NCI-H1105 (cell line): ENCODE measurements at regions not wholly inside any gene's neighbourhood (a gene's known extent, or its start where the extent isn't known, plus 50 kb on each side); places are given as distances from the start of the nearest gene placed in this dataset.
"Not testable (repeated sequence)": the region's sequence is repeated elsewhere in the genome, so short reads cannot be mapped to it uniquely, and the experiment has no call there.

Experiments used
- DNase-seq: peaks from one replicate; lab custom pipeline; 2025; lab: John Stamatoyannopoulos, UW

- no peak for DNase-seq
Observed at GRCh38 chr2:194802589-194802988, 854.4 kb upstream of the SLC39A10 start.

- not testable (repeated sequence) for DNase-seq
Observed at GRCh38 chr2:194787071-194787470, 870.0 kb upstream of the SLC39A10 start.

- not testable (repeated sequence) for DNase-seq
Observed at GRCh38 chr2:194771394-194771793, 885.6 kb upstream of the SLC39A10 start.

GRCh38 chr2:194769030-194769429 is 888.0 kb upstream of the SLC39A10 start:
- DNase-seq, result no peak

- peak; percentile 71 for DNase-seq
Observed at GRCh38 chr2:194765723-194766122, 891.3 kb upstream of the SLC39A10 start.

GRCh38 chr2:194750926-194751325 is 906.1 kb upstream of the SLC39A10 start:
- DNase-seq, result no peak

GRCh38 chr2:194745557-194746146 is 911.4 kb upstream of the SLC39A10 start:
- no peak for DNase-seq

GRCh38 chr2:194742706-194743105 is 914.3 kb upstream of the SLC39A10 start:
- DNase-seq, result no peak

GRCh38 chr2:194739217-194739616 is 917.8 kb upstream of the SLC39A10 start:
- no peak for DNase-seq

GRCh38 chr2:194735837-194736542 is 921.0 kb upstream of the SLC39A10 start:
- no peak for DNase-seq

GRCh38 chr2:194730266-194730665 is 926.8 kb upstream of the SLC39A10 start:
- DNase-seq, result no peak

GRCh38 chr2:194725169-194725568 is 931.9 kb upstream of the SLC39A10 start:
- no peak for DNase-seq

- no peak for DNase-seq
Observed at GRCh38 chr2:194723446-194723845, 933.6 kb upstream of the SLC39A10 start.

- no peak for DNase-seq
Observed at GRCh38 chr2:194721227-194721626, 935.8 kb upstream of the SLC39A10 start.

GRCh38 chr2:194720462-194720861 is 936.6 kb upstream of the SLC39A10 start:
- no peak for DNase-seq

- DNase-seq, result no peak
Observed at GRCh38 chr2:194718881-194719280, 938.1 kb upstream of the SLC39A10 start.

- DNase-seq, result no peak
Observed at GRCh38 chr2:194714541-194714940, 942.5 kb upstream of the SLC39A10 start.

- peak; percentile 11 for DNase-seq
Observed at GRCh38 chr2:194709840-194710239, 947.2 kb upstream of the SLC39A10 start.

- no peak for DNase-seq
Observed at GRCh38 chr2:194706179-194706578, 950.8 kb upstream of the SLC39A10 start.

GRCh38 chr2:194705398-194705797 is 951.6 kb upstream of the SLC39A10 start:
- DNase-seq, result no peak

GRCh38 chr2:194700726-194701125 is 956.3 kb upstream of the SLC39A10 start:
- no peak for DNase-seq

- no peak for DNase-seq
Observed at GRCh38 chr2:194700116-194700515, 956.9 kb upstream of the SLC39A10 start.

- no peak for DNase-seq
Observed at GRCh38 chr2:194698012-194698411, 959.0 kb upstream of the SLC39A10 start.

- DNase-seq, result no peak
Observed at GRCh38 chr2:194697439-194697838, 959.6 kb upstream of the SLC39A10 start.
